Vagina (tissue), 2 donors: ENCODE measurements at regions not wholly inside any gene's neighbourhood (a gene's known extent, or its start where the extent isn't known, plus 50 kb on each side); places are given as distances from the start of the nearest gene placed in this dataset.

ENCODE experiments used
- CTCF ChIP-seq, 3 experiments: fragments of 450-650 bp in 2 of 3; fragments of 200-600 bp in 1 of 3; sonication (generic) in 1 of 3; IDR thresholded peaks; one replicate each; pipeline ENCODE4 v1.5.1; 2017 to 2019; ENCODE audit warnings: antibody characterized with exemption in 3 of 3, mild to moderate bottlenecking in 2 of 3, moderate library complexity in 2 of 3
- POLR2A ChIP-seq, 2 donors: fragments of 450-650 bp; IDR thresholded peaks; one replicate each; pipeline ENCODE4 v1.6.1; 2017; ENCODE audit warnings: antibody characterized with exemption in 2 of 2, mild to moderate bottlenecking in 2 of 2, moderate library complexity in 2 of 2

GRCh38 chr13:67943116-67943515 lies 713.0 kb upstream of the PCDH9 start:
- TF ChIP-seq POLR2A (IDR thresholded peaks at IDR 0.05) (no peak), CTCF (IDR thresholded peaks at IDR 0.05) (no peak)
